Omental fat pad (tissue), 3 donors: ENCODE measurements at regions not wholly inside any gene's neighbourhood (a gene's known extent, or its start where the extent isn't known, plus 50 kb on each side); places are given as distances from the start of the nearest gene placed in this dataset.

Experiments
- ATAC-seq: fragments of 150-250 bp; one replicate; pipeline ENCODE4 v1.9.1; 2016; ENCODE audit warnings: mild to moderate bottlenecking, moderate library complexity; ENCODE audit not compliant: low FRiP score
- DNase-seq: peaks from one replicate; pipeline ENCODE4 v3.0.0-alpha.2; 2019; ENCODE audit warnings: low spot score
- CTCF ChIP-seq, 3 donors: fragments of 450-650 bp; IDR thresholded peaks; one replicate each; pipeline ENCODE4 v1.5.1; 2016 to 2017; ENCODE audit warnings: antibody characterized with exemption in 3 of 3, mild to moderate bottlenecking in 3 of 3, moderate library complexity in 2 of 3

- no peak for TF ChIP-seq CTCF (IDR thresholded peaks at IDR 0.05)
- ATAC-seq: no peak
Measured at GRCh38 chr7:84281518-84281917, 86.9 kb upstream of the SEMA3A start.

GRCh38 chr7:84277628-84278224 is 83.1 kb upstream of the SEMA3A start:
- DNase-seq (no peak), ATAC-seq (no peak)
- no peak for TF ChIP-seq CTCF (IDR thresholded peaks at IDR 0.05)

More at GRCh38 chr7:84281518-84281917, 86.9 kb upstream of the SEMA3A start:
- DNase-seq: no peak

- ATAC-seq: no peak
- DNase-seq: no peak
- TF ChIP-seq CTCF (IDR thresholded peaks at IDR 0.05): no peak
Measured at GRCh38 chr7:84274029-84274638, 79.5 kb upstream of the SEMA3A start.

- ATAC-seq (peak; percentile 71), DNase-seq (no peak)
- TF ChIP-seq CTCF (IDR thresholded peaks at IDR 0.05): no peak
Measured at GRCh38 chr7:84271543-84271942, 77.0 kb upstream of the SEMA3A start.

- ATAC-seq: no peak
- no peak for TF ChIP-seq CTCF (IDR thresholded peaks at IDR 0.05)
- no peak for DNase-seq
Measured at GRCh38 chr7:84264396-84264795, 69.8 kb upstream of the SEMA3A start.

- TF ChIP-seq CTCF (IDR thresholded peaks at IDR 0.05): no peak
- DNase-seq (no peak), ATAC-seq (no peak)
Measured at GRCh38 chr7:84263106-84263505, 68.5 kb upstream of the SEMA3A start.

- DNase-seq (no peak), ATAC-seq (no peak)
- no peak for TF ChIP-seq CTCF (IDR thresholded peaks at IDR 0.05)
Measured at GRCh38 chr7:84261509-84261908, 66.9 kb upstream of the SEMA3A start.
